A673 (cell line): ENCODE measurements at regions not wholly inside any gene's neighbourhood (a gene's known extent, or its start where the extent isn't known, plus 50 kb on each side); places are given as distances from the start of the nearest gene placed in this dataset.

Experiments used
- BruUV-seq: library from RNA; stranded (reverse); fragments of 400-500 nt; replicated peaks from 2 replicates; lab custom pipeline; 2021; lab: Mats Ljungman, UMichigan
- CTCF ChIA-PET: fragments of 300-600 bp; sonication (Branson Sonifier 250); formaldehyde crosslinking; loops from one replicate; lab custom pipeline; 2022; ENCODE audit warnings: antibody characterized with exemption; lab: Charles Lee
- POLR2A ChIA-PET: fragments of 300-600 bp; sonication (Branson Sonifier 250); formaldehyde crosslinking; loops from one replicate; lab custom pipeline; 2022; ENCODE audit warnings: antibody characterized with exemption; ENCODE audit not compliant: low non-redundant PET; lab: Charles Lee
- DNase-seq: peaks from one replicate; pipeline ENCODE4 v3.0.0-alpha.2; 2015; ENCODE audit warnings: low spot score
- H3K27ac ChIP-seq: fragments of 200-600 bp; sonication (generic); 2 replicates; pipeline ENCODE4 v1.5.1; 2016; ENCODE audit warnings: mixed run types, low read depth, mild to moderate bottlenecking, mixed read lengths, antibody characterized with exemption, low read length; ENCODE audit not compliant: poor library complexity, severe bottlenecking
- H3K27me3 ChIP-seq: fragments of 200-600 bp; sonication (generic); replicated peaks from 2 replicates; pipeline ENCODE4 v1.6.1; 2017; ENCODE audit warnings: mixed run types, low read depth, mild to moderate bottlenecking, mixed read lengths, antibody characterized with exemption, low read length; ENCODE audit not compliant: insufficient read depth, poor library complexity
- H3K36me3 ChIP-seq: fragments of 200-600 bp; sonication (generic); 2 replicates; pipeline ENCODE4 v1.6.1; 2016; ENCODE audit warnings: mixed run types, mild to moderate bottlenecking, mixed read lengths, antibody characterized with exemption, low read length; ENCODE audit not compliant: insufficient read depth, poor library complexity, severe bottlenecking
- H3K4me1 ChIP-seq: fragments of 200-600 bp; sonication (generic); 2 replicates; pipeline ENCODE4 v1.6.1; 2017; ENCODE audit warnings: mixed run types, mild to moderate bottlenecking, mixed read lengths, antibody characterized with exemption, low read length; ENCODE audit not compliant: insufficient read depth, poor library complexity, severe bottlenecking
- H3K4me3 ChIP-seq: fragments of 200-600 bp; sonication (generic); 2 replicates; pipeline ENCODE4 v1.5.1; 2016; ENCODE audit warnings: low read depth, mixed run types, mild to moderate bottlenecking, mixed read lengths, low read length; ENCODE audit not compliant: poor library complexity, severe bottlenecking
- H3K9me3 ChIP-seq: fragments of 200-600 bp; sonication (generic); 2 replicates; pipeline ENCODE4 v1.6.1; 2016; ENCODE audit warnings: mixed run types, low read depth, mild to moderate bottlenecking, mixed read lengths, antibody characterized with exemption, low read length; ENCODE audit not compliant: poor library complexity, severe bottlenecking
- EZH2 ChIP-seq: fragments of 200-600 bp; sonication (generic); IDR thresholded peaks from 2 replicates; pipeline ENCODE4 v1.6.1; 2017; ENCODE audit warnings: borderline replicate concordance, low read depth, mild to moderate bottlenecking, mixed read lengths, antibody characterized with exemption, low read length; ENCODE audit not compliant: poor library complexity, severe bottlenecking
- intact Hi-C: fragments of 100-400 bp; cut with micrococcal nuclease; formaldehyde crosslinking; loops from one replicate; pipeline ENCODE4 v1.10.0; 2022; ENCODE audit not compliant: unreplicated experiment
- TF ChIP-seq, protein P1 (sequence below): fragments of 300-800, 200-600 bp; sonication (generic); conservative IDR thresholded peaks from 2 replicates; pipeline ENCODE4 v1.5.1; 2017; ENCODE audit warnings: low read depth, mild to moderate bottlenecking, antibody characterized with exemption, low read length, moderate library complexity, mixed read lengths

DNA sequence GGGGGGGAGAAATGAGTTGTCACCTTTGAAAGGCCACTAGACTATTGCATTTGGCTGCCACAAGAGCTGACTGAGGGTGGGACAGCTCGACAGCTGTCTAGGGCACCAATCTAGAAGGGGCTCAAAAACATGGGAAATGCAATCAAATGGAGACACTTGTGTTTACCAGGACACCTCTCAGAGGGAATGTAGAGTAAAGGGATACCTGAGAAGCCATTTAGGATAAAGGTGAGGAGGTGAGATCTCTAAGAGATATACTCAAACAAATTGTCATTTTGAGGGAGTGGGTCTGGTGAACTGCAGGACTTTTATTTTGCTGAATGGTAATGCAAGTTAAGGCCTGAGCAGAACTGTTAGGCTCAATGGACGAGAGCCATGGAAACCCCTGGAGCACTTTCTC, 159.8 kb downstream of the DDX1 start:
- no peak for TF ChIP-seq EZH2
- TF ChIP-seq, protein P1, sequence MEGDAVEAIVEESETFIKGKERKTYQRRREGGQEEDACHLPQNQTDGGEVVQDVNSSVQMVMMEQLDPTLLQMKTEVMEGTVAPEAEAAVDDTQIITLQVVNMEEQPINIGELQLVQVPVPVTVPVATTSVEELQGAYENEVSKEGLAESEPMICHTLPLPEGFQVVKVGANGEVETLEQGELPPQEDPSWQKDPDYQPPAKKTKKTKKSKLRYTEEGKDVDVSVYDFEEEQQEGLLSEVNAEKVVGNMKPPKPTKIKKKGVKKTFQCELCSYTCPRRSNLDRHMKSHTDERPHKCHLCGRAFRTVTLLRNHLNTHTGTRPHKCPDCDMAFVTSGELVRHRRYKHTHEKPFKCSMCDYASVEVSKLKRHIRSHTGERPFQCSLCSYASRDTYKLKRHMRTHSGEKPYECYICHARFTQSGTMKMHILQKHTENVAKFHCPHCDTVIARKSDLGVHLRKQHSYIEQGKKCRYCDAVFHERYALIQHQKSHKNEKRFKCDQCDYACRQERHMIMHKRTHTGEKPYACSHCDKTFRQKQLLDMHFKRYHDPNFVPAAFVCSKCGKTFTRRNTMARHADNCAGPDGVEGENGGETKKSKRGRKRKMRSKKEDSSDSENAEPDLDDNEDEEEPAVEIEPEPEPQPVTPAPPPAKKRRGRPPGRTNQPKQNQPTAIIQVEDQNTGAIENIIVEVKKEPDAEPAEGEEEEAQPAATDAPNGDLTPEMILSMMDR: no peak
- no peaks in the 10 kb centered on the region for H3K27me3 ChIP-seq
- no peaks in the 10 kb centered on the region for H3K36me3 ChIP-seq
- H3K4me3 ChIP-seq: no peak overlapping the region
- no TSS peak for BruUV-seq
- no peaks in the 10 kb centered on the region for H3K9me3 ChIP-seq
- DNase-seq: no peak
- POLR2A ChIA-PET: no interaction called here
- intact Hi-C loops: no loop called here
- H3K27ac ChIP-seq: no peak overlapping the region
- CTCF ChIA-PET: no interaction called here
- H3K4me1 ChIP-seq: no peaks in the 10 kb centered on the region

DNA sequence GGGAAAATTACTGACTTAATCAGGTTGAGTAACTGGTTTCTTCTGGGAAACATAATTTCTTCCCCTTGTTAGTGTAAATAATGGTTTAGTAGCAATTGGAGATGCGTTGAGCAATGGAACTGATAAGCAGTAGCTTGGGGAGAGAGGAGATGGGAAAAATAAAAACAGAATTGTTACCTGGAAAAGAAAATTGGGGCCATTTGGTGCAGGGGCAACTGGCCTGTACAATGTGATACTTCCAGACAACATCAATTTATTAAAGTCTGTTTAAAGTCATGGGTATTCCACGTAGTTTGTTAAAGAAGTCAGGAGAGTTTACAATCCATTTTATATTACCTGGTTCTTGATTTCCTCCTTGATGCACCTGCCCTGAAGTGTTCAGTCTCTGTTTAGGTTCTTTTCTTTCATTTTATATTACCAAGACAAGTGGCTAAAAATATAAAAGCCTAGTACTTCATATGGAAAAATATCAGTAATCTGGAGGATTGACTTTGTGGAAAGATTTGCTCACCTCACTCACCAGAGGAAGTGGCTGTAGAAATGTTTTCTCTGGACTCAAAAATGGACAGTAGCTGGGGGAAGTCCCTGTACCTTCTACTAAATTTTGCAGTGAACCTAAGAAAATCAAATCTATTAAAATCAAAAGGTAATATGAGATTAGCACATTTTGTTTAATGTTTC, 161.0 kb downstream of the DDX1 start:
- Histone ChIP-seq H3K27ac (no peak overlapping the region), H3K4me1 (no peaks in the 10 kb centered on the region), H3K27me3 (no peaks in the 10 kb centered on the region), H3K36me3 (no peaks in the 10 kb centered on the region), H3K4me3 (no peak overlapping the region), H3K9me3 (no peaks in the 10 kb centered on the region)
- ChIA-PET POLR2A (no interaction called here), CTCF (no interaction called here)
- BruUV-seq: no TSS peak
- TF ChIP-seq EZH2: no peak
- intact Hi-C loops: no loop called here
- no peak for DNase-seq

DNA sequence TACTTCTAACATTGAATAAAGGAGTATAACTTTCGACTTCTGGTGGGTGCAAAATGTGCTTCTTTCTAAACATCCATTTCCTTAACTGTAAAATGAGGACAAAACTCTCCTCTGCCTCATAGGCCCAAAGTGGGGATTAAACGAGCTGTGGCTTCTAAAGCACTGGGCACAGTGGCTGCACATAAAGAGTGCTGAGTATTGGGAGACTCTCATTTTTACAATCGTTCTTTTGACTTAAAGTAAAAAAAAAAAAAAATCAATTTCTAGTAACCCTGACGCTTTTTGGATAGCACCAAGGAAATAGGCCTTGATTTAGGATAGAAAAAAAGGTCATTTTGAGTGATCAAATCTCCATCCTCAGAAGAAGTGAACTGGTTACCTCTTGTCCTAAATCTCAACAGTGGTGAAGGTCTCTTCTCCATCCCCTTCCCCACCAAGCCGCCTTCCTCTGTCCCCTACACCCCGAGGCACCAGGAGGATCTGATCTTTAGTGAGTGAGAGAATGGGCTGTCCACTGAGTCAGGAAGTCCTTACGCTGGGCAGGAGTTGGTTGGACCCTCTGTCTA, 161.6 kb downstream of the DDX1 start:
- intact Hi-C loops: no loop called here
- no TSS peak for BruUV-seq
- H3K27ac ChIP-seq: no peak overlapping the region
- CTCF ChIA-PET: no interaction called here
- no peaks in the 10 kb centered on the region for H3K9me3 ChIP-seq
- no peak for DNase-seq
- POLR2A ChIA-PET: no interaction called here
- TF ChIP-seq EZH2: no peak
- TF ChIP-seq, protein P1: no peak
- H3K4me3 ChIP-seq: no peak overlapping the region
- no peaks in the 10 kb centered on the region for H3K36me3 ChIP-seq
- H3K27me3 ChIP-seq: no peaks in the 10 kb centered on the region
- no peaks in the 10 kb centered on the region for H3K4me1 ChIP-seq
